Esophagus (tissue), 2 donors: ENCODE measurements at regions not wholly inside any gene's neighbourhood (a gene's known extent, or its start where the extent isn't known, plus 50 kb on each side); places are given as distances from the start of the nearest gene placed in this dataset.

Source experiments
- H3K27ac ChIP-seq, 2 donors: one replicate each; pipeline ENCODE4 v1.5.1; 2013; ENCODE audit warnings: low read depth in 2 of 2, mild to moderate bottlenecking in 2 of 2, inconsistent platforms in 1 of 2, low read length in 1 of 2, moderate library complexity in 1 of 2
- H3K27me3 ChIP-seq, 2 donors: one replicate each; pipeline ENCODE4 v1.6.1; 2013; ENCODE audit warnings: low read length in 2 of 2, control low read depth in 1 of 2, mild to moderate bottlenecking in 1 of 2; ENCODE audit not compliant: insufficient read depth in 2 of 2, control insufficient read depth in 1 of 2
- H3K36me3 ChIP-seq, 2 donors: one replicate each; pipeline ENCODE4 v1.6.1; 2013; ENCODE audit warnings: low read length in 1 of 2; ENCODE audit not compliant: control insufficient read depth in 2 of 2, insufficient read depth in 2 of 2
- H3K4me1 ChIP-seq, 2 donors: one replicate each; pipeline ENCODE4 v1.6.1; 2013; ENCODE audit warnings: low read length in 1 of 2; ENCODE audit not compliant: control insufficient read depth in 2 of 2, insufficient read depth in 2 of 2
- H3K4me3 ChIP-seq, 2 donors: one replicate each; pipeline ENCODE4 v1.5.1; 2013; ENCODE audit warnings: low read length in 2 of 2, mild to moderate bottlenecking in 2 of 2, low read depth in 1 of 2, moderate library complexity in 1 of 2
- H3K9me3 ChIP-seq, 2 donors: one replicate each; pipeline ENCODE4 v1.6.1; 2013; ENCODE audit warnings: mild to moderate bottlenecking in 2 of 2, low read depth in 1 of 2, low read length in 1 of 2, moderate library complexity in 1 of 2; ENCODE audit not compliant: control insufficient read depth in 2 of 2, insufficient read depth in 1 of 2
- WGBS, 2 donors: extraction: QIAGEN DNeasy Blood & Tissue Kit; methylation state at CpG; one replicate each; pipeline ENCODE4 v1.1.7; 2013; 5-methylcytosine and 5-hydroxymethylcytosine counted together
- donor health status: healthy with polysubstance abuse.
- donor health status: Bipolar disorder and iron deficiency.

GRCh38 chr1:55609630-55610029 lies 394.5 kb upstream of the USP24 start:
- Histone ChIP-seq H3K27ac (no peak overlapping the region), H3K4me1 (no peaks in the 10 kb centered on the region), H3K9me3 (peaks cover 0 to 6% of the 10 kb centered on the region in 2 donors), H3K36me3 (no peaks in the 10 kb centered on the region), H3K27me3 (no peaks in the 10 kb centered on the region), H3K4me3 (no peak overlapping the region)

GRCh38 chr1:55605155-55605554 lies 390.0 kb upstream of the USP24 start:
- Histone ChIP-seq H3K4me3 (no peak overlapping the region), H3K27ac (no peak overlapping the region), H3K36me3 (no peaks in the 10 kb centered on the region), H3K9me3 (peaks cover 0 to 6% of the 10 kb centered on the region in 2 donors), H3K4me1 (no peaks in the 10 kb centered on the region), H3K27me3 (no peaks in the 10 kb centered on the region)
- WGBS, 2 donors, result 82% methylated on average over 3 of the region's 3 CpGs

- H3K4me1 ChIP-seq, result no peaks in the 10 kb centered on the region
- 82 to 96% methylated on average over 3 of the region's 3 CpGs for WGBS, 2 donors
- no peaks in the 10 kb centered on the region for H3K27me3 ChIP-seq
- H3K9me3 ChIP-seq, result peaks cover 0 to 6% of the 10 kb centered on the region in 2 donors
- no peak overlapping the region for H3K27ac ChIP-seq
- no peak overlapping the region for H3K4me3 ChIP-seq
- no peaks in the 10 kb centered on the region for H3K36me3 ChIP-seq
Measured at GRCh38 chr1:55604749-55605148, 389.6 kb upstream of the USP24 start.

GRCh38 chr1:55604179-55604578 lies 389.0 kb upstream of the USP24 start:
- Histone ChIP-seq H3K27ac (peak overlapping the region in 1 of 2 donors; percentile 33), H3K9me3 (peaks cover 0 to 6% of the 10 kb centered on the region in 2 donors), H3K27me3 (no peaks in the 10 kb centered on the region), H3K4me3 (no peak overlapping the region), H3K36me3 (no peaks in the 10 kb centered on the region), H3K4me1 (no peaks in the 10 kb centered on the region)

- no peaks in the 10 kb centered on the region for H3K27me3 ChIP-seq
- H3K4me3 ChIP-seq, result no peak overlapping the region
- H3K27ac ChIP-seq, result no peak overlapping the region
- H3K36me3 ChIP-seq, result no peaks in the 10 kb centered on the region
- H3K4me1 ChIP-seq, result no peaks in the 10 kb centered on the region
- H3K9me3 ChIP-seq, result no peaks in the 10 kb centered on the region
Measured at GRCh38 chr1:55600242-55600641, 385.1 kb upstream of the USP24 start.

- Histone ChIP-seq H3K4me1 (no peaks in the 10 kb centered on the region), H3K27me3 (no peaks in the 10 kb centered on the region), H3K9me3 (no peaks in the 10 kb centered on the region), H3K36me3 (no peaks in the 10 kb centered on the region), H3K27ac (no peak overlapping the region), H3K4me3 (no peak overlapping the region)
- WGBS, 2 donors, result 36 to 65% methylated on average over 2 of the region's 2 CpGs
Measured at GRCh38 chr1:55597910-55598309, 382.7 kb upstream of the USP24 start.

- no peaks in the 10 kb centered on the region for H3K27me3 ChIP-seq
- H3K4me3 ChIP-seq, result no peak overlapping the region
- H3K9me3 ChIP-seq, result no peaks in the 10 kb centered on the region
- no peaks in the 10 kb centered on the region for H3K4me1 ChIP-seq
- no peak overlapping the region for H3K27ac ChIP-seq
- no peaks in the 10 kb centered on the region for H3K36me3 ChIP-seq
- WGBS, 2 donors, result 85 to 87% methylated on average over 4 of the region's 4 CpGs
Measured at GRCh38 chr1:55594701-55595100, 379.5 kb upstream of the USP24 start.

GRCh38 chr1:55593298-55593697 lies 378.1 kb upstream of the USP24 start:
- H3K27ac ChIP-seq, result no peak overlapping the region
- H3K9me3 ChIP-seq, result no peaks in the 10 kb centered on the region
- H3K4me3 ChIP-seq, result no peak overlapping the region
- no peaks in the 10 kb centered on the region for H3K27me3 ChIP-seq
- no peaks in the 10 kb centered on the region for H3K36me3 ChIP-seq
- H3K4me1 ChIP-seq, result no peaks in the 10 kb centered on the region

GRCh38 chr1:55592122-55592521 lies 377.0 kb upstream of the USP24 start:
- Histone ChIP-seq H3K36me3 (no peaks in the 10 kb centered on the region), H3K9me3 (no peaks in the 10 kb centered on the region), H3K27ac (no peak overlapping the region), H3K27me3 (no peaks in the 10 kb centered on the region), H3K4me1 (no peaks in the 10 kb centered on the region), H3K4me3 (no peak overlapping the region)
- WGBS, 2 donors, result 93% methylated on average over 2 of the region's 2 CpGs

GRCh38 chr1:55589671-55590297 lies 374.6 kb upstream of the USP24 start:
- Histone ChIP-seq H3K36me3 (no peaks in the 10 kb centered on the region), H3K27me3 (no peaks in the 10 kb centered on the region), H3K27ac (peak overlapping the region; percentile 41 to 52), H3K4me3 (no peak overlapping the region), H3K9me3 (no peaks in the 10 kb centered on the region), H3K4me1 (no peaks in the 10 kb centered on the region)
- WGBS, 2 donors, result 39 to 46% methylated on average over 7 of the region's 7 CpGs
